ENCODE measurements at regions not wholly inside any gene's neighbourhood (a gene's known extent, or its start where the extent isn't known, plus 50 kb on each side); places are given as distances from the start of the nearest gene placed in this dataset.
"Not testable (repeated sequence)": the region's sequence is repeated elsewhere in the genome, so short reads cannot be mapped to it uniquely, and the experiment has no call there.

- no peaks in the 10 kb centered on the region for H3K9me3 Mint-ChIP-seq (ENCODE audit: insufficient read depth)
- no peaks in the 10 kb centered on the region for H3K36me3 Mint-ChIP-seq (ENCODE audit: low read depth)
- ChIA-PET CTCF (no interaction called here), POLR2A (no interaction called here)
- no peak for DNase-seq
- H3K4me1 Mint-ChIP-seq (ENCODE audit: low read depth), result no peaks in the 10 kb centered on the region
- no peak for ATAC-seq
- H3K27me3 Mint-ChIP-seq (ENCODE audit: low read depth), result peaks cover 14% of the 10 kb centered on the region
- no peak overlapping the region for H3K27ac Mint-ChIP-seq
- H3K4me3 Mint-ChIP-seq, result no peak overlapping the region
Observed at GRCh38 chr12:53862206-53862605, 76.4 kb upstream of the HOXC13 start.

DNA sequence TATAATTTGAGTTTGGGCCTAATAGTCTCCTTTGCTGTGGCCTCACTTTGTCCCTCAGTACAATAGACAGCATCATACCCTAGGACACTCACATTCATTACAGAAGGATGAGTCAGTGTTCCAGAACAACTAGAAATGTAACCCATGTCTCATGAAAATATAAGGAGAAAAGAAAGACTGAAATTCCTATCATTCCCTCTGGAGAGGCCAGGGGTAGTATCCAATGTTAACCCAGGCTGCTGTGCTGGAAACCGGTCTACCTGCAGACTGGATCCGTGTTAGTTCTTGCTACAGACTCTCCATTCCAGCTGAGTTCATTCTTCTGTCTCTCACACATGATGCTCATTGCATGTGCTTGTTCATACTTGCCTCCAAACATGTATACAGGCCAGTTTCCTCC is 75.8 kb upstream of the HOXC13 start:
- DNase-seq (no peak), ATAC-seq (no peak)
- no peaks in the 10 kb centered on the region for H3K9me3 Mint-ChIP-seq (ENCODE audit: insufficient read depth)
- H3K36me3 Mint-ChIP-seq (ENCODE audit: low read depth), result no peaks in the 10 kb centered on the region
- CTCF ChIA-PET, result interaction anchor here (0.8 kb wide), 1 partner anchor 320 kb away, joined by 3 read pairs; no protein-coding TSS in a partner anchor
- no peak overlapping the region for H3K4me3 Mint-ChIP-seq
- no peak overlapping the region for H3K27ac Mint-ChIP-seq
- peaks cover 14% of the 10 kb centered on the region for H3K27me3 Mint-ChIP-seq (ENCODE audit: low read depth)
- POLR2A ChIA-PET, result no interaction called here
- H3K4me1 Mint-ChIP-seq (ENCODE audit: low read depth), result no peaks in the 10 kb centered on the region

GRCh38 chr12:53866727-53867126 is 71.9 kb upstream of the HOXC13 start:
- H3K4me1 Mint-ChIP-seq (ENCODE audit: low read depth), result no peaks in the 10 kb centered on the region
- ChIA-PET CTCF (no interaction called here), POLR2A (no interaction called here)
- no peaks in the 10 kb centered on the region for H3K9me3 Mint-ChIP-seq (ENCODE audit: insufficient read depth)
- H3K27ac Mint-ChIP-seq, result no peak overlapping the region
- ATAC-seq (no peak), DNase-seq (no peak)
- H3K27me3 Mint-ChIP-seq (ENCODE audit: low read depth), result peaks cover 14% of the 10 kb centered on the region
- H3K36me3 Mint-ChIP-seq (ENCODE audit: low read depth), result no peaks in the 10 kb centered on the region
- H3K4me3 Mint-ChIP-seq, result no peak overlapping the region

- ChIA-PET CTCF (no interaction called here), POLR2A (no interaction called here)
- Mint-ChIP-seq H3K9me3 (ENCODE audit: insufficient read depth) (no peaks in the 10 kb centered on the region), H3K36me3 (ENCODE audit: low read depth) (no peaks in the 10 kb centered on the region), H3K4me1 (ENCODE audit: low read depth) (no peaks in the 10 kb centered on the region), H3K27me3 (ENCODE audit: low read depth) (peaks cover 19% of the 10 kb centered on the region), H3K4me3 (no peak overlapping the region), H3K27ac (no peak overlapping the region)
- ATAC-seq (no peak), DNase-seq (no peak)
Observed at GRCh38 chr12:53867216-53868012, 71.2 kb upstream of the HOXC13 start.

DNA sequence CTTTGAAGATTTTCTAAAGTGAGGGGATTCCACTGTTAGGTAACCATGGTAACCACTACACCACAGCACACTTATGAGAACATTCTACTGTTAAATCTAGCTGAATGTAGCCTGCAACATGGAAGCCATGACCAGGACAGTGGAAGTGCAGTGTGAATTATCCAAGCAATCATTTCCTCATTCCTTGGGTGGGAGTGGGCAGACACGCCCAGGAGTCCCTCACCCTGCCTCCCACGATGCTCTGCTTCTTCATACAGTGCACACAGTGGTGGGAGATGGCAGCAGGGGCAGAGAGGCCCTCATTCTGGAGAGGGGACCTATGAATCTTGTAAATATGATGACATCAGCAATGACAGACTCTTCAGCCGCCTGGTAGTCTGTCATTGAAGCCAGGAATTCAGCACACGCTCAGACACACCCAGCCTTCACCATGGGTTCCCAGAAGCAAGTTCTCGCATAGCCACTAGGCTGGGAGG is 70.1 kb upstream of the HOXC13 start:
- Mint-ChIP-seq H3K36me3 (ENCODE audit: low read depth) (no peaks in the 10 kb centered on the region), H3K4me1 (ENCODE audit: low read depth) (no peaks in the 10 kb centered on the region), H3K4me3 (no peak overlapping the region), H3K27me3 (ENCODE audit: low read depth) (peaks cover 29% of the 10 kb centered on the region), H3K9me3 (ENCODE audit: insufficient read depth) (no peaks in the 10 kb centered on the region), H3K27ac (no peak overlapping the region)
- no peak for DNase-seq
- no peak for ATAC-seq
- ChIA-PET CTCF (no interaction called here), POLR2A (no interaction called here)

DNA sequence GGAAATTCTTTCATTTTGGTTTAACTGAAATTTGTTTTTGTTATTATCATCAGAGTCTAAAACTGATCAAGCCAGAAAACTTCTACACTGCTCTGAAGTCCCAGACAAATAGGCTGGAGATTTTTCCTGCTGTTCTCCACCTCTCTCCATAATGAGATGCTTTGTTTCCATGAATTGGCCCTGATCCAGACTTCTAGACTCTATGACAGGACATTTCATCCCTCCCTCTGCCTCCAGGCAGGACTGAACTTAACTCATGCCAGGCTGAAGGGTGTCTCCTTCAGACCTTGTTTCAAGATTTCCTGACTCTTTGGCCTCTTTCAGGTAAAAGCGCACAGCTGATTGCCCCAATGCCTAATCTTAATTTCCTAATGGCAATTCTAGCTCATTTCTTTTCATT is 69.1 kb upstream of the HOXC13 start:
- Mint-ChIP-seq H3K9me3 (ENCODE audit: insufficient read depth) (no peaks in the 10 kb centered on the region), H3K27ac (no peak overlapping the region), H3K4me1 (ENCODE audit: low read depth) (no peaks in the 10 kb centered on the region), H3K4me3 (no peak overlapping the region), H3K27me3 (ENCODE audit: low read depth) (peaks cover 30% of the 10 kb centered on the region), H3K36me3 (ENCODE audit: low read depth) (no peaks in the 10 kb centered on the region)
- DNase-seq (no peak), ATAC-seq (no peak)
- POLR2A ChIA-PET, result no interaction called here
- CTCF ChIA-PET, result no interaction called here

- DNase-seq (no peak), ATAC-seq (no peak)
- CTCF ChIA-PET, result no interaction called here
- H3K36me3 Mint-ChIP-seq (ENCODE audit: low read depth), result no peaks in the 10 kb centered on the region
- POLR2A ChIA-PET, result no interaction called here
- H3K27ac Mint-ChIP-seq, result no peak overlapping the region
- no peaks in the 10 kb centered on the region for H3K4me1 Mint-ChIP-seq (ENCODE audit: low read depth)
- H3K9me3 Mint-ChIP-seq (ENCODE audit: insufficient read depth), result no peaks in the 10 kb centered on the region
- peaks cover 30% of the 10 kb centered on the region for H3K27me3 Mint-ChIP-seq (ENCODE audit: low read depth)
- H3K4me3 Mint-ChIP-seq, result no peak overlapping the region
Observed at GRCh38 chr12:53870117-53870516, 68.5 kb upstream of the HOXC13 start.

GRCh38 chr12:53871367-53871766 is 67.3 kb upstream of the HOXC13 start:
- POLR2A ChIA-PET, result no interaction called here

GRCh38 chr12:53872367-53872766 is 66.3 kb upstream of the HOXC13 start:
- ChIA-PET CTCF (no interaction called here), POLR2A (no interaction called here)
- peaks cover 32% of the 10 kb centered on the region for H3K27me3 Mint-ChIP-seq (ENCODE audit: low read depth)
- H3K4me1 Mint-ChIP-seq (ENCODE audit: low read depth), result no peaks in the 10 kb centered on the region
- no peak overlapping the region for H3K27ac Mint-ChIP-seq
- ATAC-seq (no peak), DNase-seq (no peak)
- no peak overlapping the region for H3K4me3 Mint-ChIP-seq
- no peaks in the 10 kb centered on the region for H3K9me3 Mint-ChIP-seq (ENCODE audit: insufficient read depth)
- no peaks in the 10 kb centered on the region for H3K36me3 Mint-ChIP-seq (ENCODE audit: low read depth)

More at GRCh38 chr12:53871367-53871766, 67.3 kb upstream of the HOXC13 start:
- Mint-ChIP-seq H3K4me3 (no peak overlapping the region), H3K9me3 (ENCODE audit: insufficient read depth) (no peaks in the 10 kb centered on the region), H3K36me3 (ENCODE audit: low read depth) (no peaks in the 10 kb centered on the region), H3K4me1 (ENCODE audit: low read depth) (no peaks in the 10 kb centered on the region), H3K27me3 (ENCODE audit: low read depth) (peaks cover 32% of the 10 kb centered on the region), H3K27ac (no peak overlapping the region)
- CTCF ChIA-PET, result no interaction called here
- ATAC-seq, result no peak
- no peak for DNase-seq

DNA sequence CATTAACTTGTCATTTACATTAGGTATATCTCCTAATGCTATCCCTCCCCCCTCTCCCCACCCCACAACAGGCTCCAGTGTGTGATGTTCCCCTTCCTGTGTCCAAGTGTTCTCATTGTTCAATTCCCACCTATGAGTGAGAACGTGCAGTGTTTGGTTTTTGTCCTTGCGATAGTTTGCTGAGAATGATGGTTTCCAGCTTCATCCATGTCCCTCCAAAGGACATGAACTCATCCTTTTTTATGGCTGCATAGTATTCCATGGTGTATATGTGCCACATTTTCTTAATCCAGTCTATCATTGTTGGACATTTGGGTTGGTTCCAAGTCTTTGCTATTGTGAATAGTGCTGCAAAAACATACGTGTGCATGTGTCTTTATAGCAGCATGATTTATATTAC is 60.7 kb upstream of the HOXC13 start:
- CTCF ChIA-PET; H3K4me1 Mint-ChIP-seq (ENCODE audit: low read depth); H3K36me3 Mint-ChIP-seq (ENCODE audit: low read depth); H3K9me3 Mint-ChIP-seq (ENCODE audit: insufficient read depth); ATAC-seq; H3K4me3 Mint-ChIP-seq; H3K27ac Mint-ChIP-seq; POLR2A ChIA-PET; DNase-seq: not testable (repeated sequence)
- peaks cover 33% of the 10 kb centered on the region for H3K27me3 Mint-ChIP-seq (ENCODE audit: low read depth)

DNA sequence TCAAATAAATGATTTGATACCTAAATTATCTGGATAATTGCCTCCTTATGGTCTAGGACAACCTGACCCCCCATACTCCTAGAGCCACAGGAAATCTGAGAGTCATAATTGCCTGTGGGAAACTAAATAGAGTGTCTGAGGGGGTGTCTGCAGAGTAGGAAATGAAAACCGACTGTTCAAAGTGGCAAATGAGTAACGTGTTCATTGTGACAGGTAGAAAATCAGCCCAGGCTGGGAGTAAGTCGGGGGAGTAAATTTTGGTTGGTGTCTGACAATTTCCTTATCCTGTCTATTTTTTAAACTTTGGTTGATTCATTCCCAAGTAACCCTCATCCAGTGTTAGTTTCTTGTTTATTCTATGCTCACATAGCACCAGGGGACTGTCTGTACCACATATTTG is 51.6 kb upstream of the HOXC13 start:
- peaks cover 54% of the 10 kb centered on the region for H3K27me3 Mint-ChIP-seq (ENCODE audit: low read depth)
- H3K4me3 Mint-ChIP-seq, result no peak overlapping the region
- CTCF ChIA-PET, result interaction anchor here (1.5 kb wide), 1 partner anchor 13 kb away, joined by 4 read pairs; no protein-coding TSS in a partner anchor
- H3K9me3 Mint-ChIP-seq (ENCODE audit: insufficient read depth), result no peaks in the 10 kb centered on the region
- H3K4me1 Mint-ChIP-seq (ENCODE audit: low read depth), result no peaks in the 10 kb centered on the region
- DNase-seq (no peak), ATAC-seq (no peak)
- POLR2A ChIA-PET, result no interaction called here
- H3K27ac Mint-ChIP-seq, result no peak overlapping the region
- H3K36me3 Mint-ChIP-seq (ENCODE audit: low read depth), result no peaks in the 10 kb centered on the region

DNA sequence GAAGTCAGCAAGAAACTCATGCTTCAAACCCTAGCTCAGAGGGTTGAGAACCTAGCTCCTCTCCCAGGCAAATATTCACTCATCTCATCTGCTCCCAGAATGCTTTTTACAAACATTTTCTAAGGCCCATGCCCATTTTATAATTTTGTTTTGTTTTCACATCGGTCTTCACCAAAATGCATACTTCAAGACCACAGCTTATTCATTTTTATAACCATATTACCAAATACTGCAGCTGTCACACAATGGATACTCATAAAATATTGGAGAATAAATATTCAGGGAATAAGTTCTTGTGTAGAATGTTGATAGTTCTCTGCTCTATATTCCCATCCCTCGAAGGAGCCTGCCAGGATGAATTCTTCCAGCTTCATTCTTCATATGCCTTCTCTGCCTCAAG is 50.8 kb upstream of the HOXC13 start:
- Mint-ChIP-seq H3K4me1 (ENCODE audit: low read depth) (no peaks in the 10 kb centered on the region), H3K27me3 (ENCODE audit: low read depth) (peaks cover 53% of the 10 kb centered on the region), H3K4me3 (no peak overlapping the region), H3K9me3 (ENCODE audit: insufficient read depth) (no peaks in the 10 kb centered on the region), H3K27ac (no peak overlapping the region), H3K36me3 (ENCODE audit: low read depth) (no peaks in the 10 kb centered on the region)
- CTCF ChIA-PET, result no interaction called here
- ATAC-seq (no peak), DNase-seq (no peak)
- POLR2A ChIA-PET, result no interaction called here
